ENCODE measurements at regions not wholly inside any gene's neighbourhood (a gene's known extent, or its start where the extent isn't known, plus 50 kb on each side); places are given as distances from the start of the nearest gene placed in this dataset.
A peak's percentile ranks its signal among the peaks of the same experiment; 100 is the strongest.
"Not testable (repeated sequence)": the region's sequence is repeated elsewhere in the genome, so short reads cannot be mapped to it uniquely, and the experiment has no call there.

DNA sequence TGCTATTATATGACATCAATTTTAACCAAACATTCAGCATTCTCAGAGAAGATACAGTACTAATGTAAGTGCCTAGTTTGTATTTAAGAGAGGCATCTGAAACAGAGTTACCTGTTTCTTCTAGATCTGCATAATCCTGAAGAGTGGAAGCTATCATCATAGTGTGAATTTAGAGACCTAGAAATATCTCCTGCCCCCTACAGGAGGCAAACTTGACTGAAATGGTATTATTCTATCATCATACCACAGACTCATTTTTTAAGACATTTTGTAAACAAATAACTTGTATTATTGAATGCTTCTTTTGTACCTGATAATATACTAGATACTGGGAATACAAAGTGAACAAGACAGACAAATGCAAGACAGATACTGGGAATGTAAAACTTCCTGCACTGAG is 216.8 kb upstream of the RPS23 start:
- ATAC-seq (replicated peaks) (no peak), DNase-seq (no peak)
- H3K4me3 Mint-ChIP-seq, result no peak overlapping the region
- H3K9me3 Mint-ChIP-seq, result no peaks in the 10 kb centered on the region
- H3K36me3 Mint-ChIP-seq (ENCODE audit: insufficient read depth), result no peaks in the 10 kb centered on the region
- H3K27ac Mint-ChIP-seq, result no peak overlapping the region
- no peaks in the 10 kb centered on the region for H3K27me3 Mint-ChIP-seq
- H3K4me1 Mint-ChIP-seq (ENCODE audit: low read depth in 2 of 2), result peaks cover 0 to 11% of the 10 kb centered on the region in 2 donors

DNA sequence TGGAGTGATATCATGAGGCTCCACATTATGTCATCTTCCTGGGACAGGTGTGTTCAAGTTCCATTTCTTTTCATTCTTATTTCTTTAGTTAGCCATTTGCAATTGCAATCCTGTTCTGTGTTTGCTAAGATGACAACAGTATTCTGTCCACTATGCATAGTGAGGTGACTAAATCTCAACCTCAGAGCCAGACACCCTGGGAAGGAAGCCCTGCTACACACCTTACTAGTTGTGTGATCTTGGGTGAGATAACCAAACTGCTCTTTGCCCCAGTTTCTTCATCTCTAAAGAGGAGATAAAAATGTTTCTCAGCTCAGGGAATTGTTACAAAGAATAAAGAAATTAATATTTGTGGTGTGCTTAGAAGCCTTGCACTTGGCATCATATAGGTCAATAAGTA is 215.1 kb upstream of the RPS23 start:
- ATAC-seq (replicated peaks), result peak; percentile 90
- Mint-ChIP-seq H3K4me1 (ENCODE audit: low read depth in 2 of 2) (peaks cover 0 to 11% of the 10 kb centered on the region in 2 donors), H3K27me3 (no peaks in the 10 kb centered on the region), H3K9me3 (no peaks in the 10 kb centered on the region), H3K36me3 (ENCODE audit: insufficient read depth) (no peaks in the 10 kb centered on the region), H3K4me3 (no peak overlapping the region), H3K27ac (peak overlapping the region in 1 of 2 donors; percentile 7)
- DNase-seq, result no peak

DNA sequence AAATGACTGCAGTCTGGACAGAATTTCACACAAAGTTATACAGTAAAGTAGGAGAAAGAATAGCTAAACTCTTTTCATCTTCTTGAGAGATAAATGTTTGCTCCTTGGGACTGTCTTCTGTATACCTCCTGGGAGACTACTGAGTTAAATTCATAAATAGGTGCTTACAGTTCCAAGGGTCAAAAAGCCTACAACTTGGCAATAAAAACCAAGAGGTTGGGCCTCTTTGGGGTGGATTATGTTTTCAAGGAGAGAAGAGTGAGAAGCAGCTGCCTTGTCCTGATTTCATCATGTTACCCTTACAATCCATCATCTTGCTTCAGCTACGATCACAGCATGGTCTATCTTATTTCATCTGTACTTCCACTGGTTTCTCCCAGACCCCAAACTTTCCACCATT is 213.2 kb upstream of the RPS23 start:
- no peak overlapping the region for H3K4me3 Mint-ChIP-seq

DNA sequence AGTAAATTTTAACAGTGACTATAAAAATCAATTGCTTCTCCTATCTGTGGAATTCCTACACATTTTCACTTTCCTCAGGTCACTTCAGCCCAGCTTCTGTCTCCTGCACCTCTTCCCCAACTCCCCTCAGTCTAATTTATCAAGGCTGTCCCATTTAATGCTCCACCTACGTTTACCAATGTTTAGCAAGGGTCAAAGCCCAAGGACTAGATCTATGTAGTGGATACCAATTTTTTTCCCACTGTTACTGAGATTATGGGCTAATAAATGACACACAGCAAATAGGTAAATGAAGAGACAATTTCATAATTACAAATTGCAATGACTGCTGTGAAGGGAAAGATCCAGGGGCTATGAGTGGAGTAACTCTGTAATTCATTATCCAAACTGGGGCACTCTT is 211.5 kb upstream of the RPS23 start:
- Mint-ChIP-seq H3K27ac (no peak overlapping the region), H3K9me3 (no peaks in the 10 kb centered on the region), H3K27me3 (no peaks in the 10 kb centered on the region), H3K4me1 (ENCODE audit: low read depth in 2 of 2) (peaks cover 0 to 11% of the 10 kb centered on the region in 2 donors), H3K36me3 (ENCODE audit: insufficient read depth) (no peaks in the 10 kb centered on the region), H3K4me3 (no peak overlapping the region)
- ATAC-seq (replicated peaks) (no peak), DNase-seq (no peak)

More for the DNA sequence above, 213.2 kb upstream of the RPS23 start:
- ATAC-seq (replicated peaks) (no peak), DNase-seq (no peak)
- H3K36me3 Mint-ChIP-seq (ENCODE audit: insufficient read depth), result no peaks in the 10 kb centered on the region
- peaks cover 0 to 11% of the 10 kb centered on the region in 2 donors for H3K4me1 Mint-ChIP-seq (ENCODE audit: low read depth in 2 of 2)
- no peaks in the 10 kb centered on the region for H3K27me3 Mint-ChIP-seq
- no peaks in the 10 kb centered on the region for H3K9me3 Mint-ChIP-seq
- no peak overlapping the region for H3K27ac Mint-ChIP-seq

DNA sequence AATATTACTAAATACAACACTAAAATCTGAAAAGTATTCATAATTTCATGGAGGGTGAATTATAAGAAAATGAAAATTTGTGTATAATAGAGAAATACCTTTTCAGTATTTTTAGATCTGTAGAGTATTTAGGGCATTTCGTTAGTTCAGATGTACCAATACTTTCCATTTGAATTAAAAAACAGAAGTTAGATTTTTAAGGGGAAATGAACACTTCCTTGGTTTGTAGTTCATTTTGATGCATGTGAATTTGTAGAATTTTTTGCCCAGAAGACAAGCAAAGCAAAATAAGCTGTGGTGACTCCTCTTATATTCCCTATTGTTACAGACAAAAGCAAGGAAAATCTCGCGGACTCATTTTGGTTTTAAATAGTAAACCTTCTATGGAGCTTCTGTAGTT is 209.0 kb upstream of the RPS23 start:
- no peak for DNase-seq
- H3K36me3 Mint-ChIP-seq (ENCODE audit: insufficient read depth), result no peaks in the 10 kb centered on the region

DNA sequence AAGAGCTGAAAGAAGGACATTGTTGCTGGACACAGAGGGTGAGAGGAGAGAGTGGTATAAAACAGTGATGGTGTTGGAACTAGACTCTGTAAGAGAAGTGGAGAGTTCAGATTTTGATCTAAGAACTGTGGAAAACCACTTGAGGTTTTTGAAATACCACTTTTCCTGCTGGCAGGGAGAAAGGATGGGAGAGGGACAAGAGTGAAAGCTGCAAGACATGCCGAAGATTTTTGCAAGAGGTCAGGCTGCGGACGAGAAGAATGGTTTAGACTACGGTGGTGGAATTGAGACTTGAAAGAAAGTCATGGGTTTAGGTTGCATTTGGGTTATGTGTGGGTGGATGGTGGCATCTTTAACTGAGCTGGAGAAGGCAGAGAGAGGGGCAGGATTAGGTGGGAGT is 202.2 kb upstream of the RPS23 start:
- Mint-ChIP-seq H3K36me3 (ENCODE audit: insufficient read depth) (no peaks in the 10 kb centered on the region), H3K9me3 (peaks cover 0 to 2% of the 10 kb centered on the region in 2 donors), H3K4me3 (no peak overlapping the region), H3K27ac (no peak overlapping the region), H3K4me1 (ENCODE audit: low read depth in 2 of 2) (peaks cover 0 to 4% of the 10 kb centered on the region in 2 donors), H3K27me3 (peaks cover 5 to 10% of the 10 kb centered on the region in 2 donors)
- ATAC-seq (replicated peaks) (no peak), DNase-seq (no peak)

More for the DNA sequence above, 209.0 kb upstream of the RPS23 start:
- H3K27ac Mint-ChIP-seq, result no peak overlapping the region
- no peaks in the 10 kb centered on the region for H3K27me3 Mint-ChIP-seq
- H3K9me3 Mint-ChIP-seq, result peaks cover 0 to 2% of the 10 kb centered on the region in 2 donors
- H3K4me1 Mint-ChIP-seq (ENCODE audit: low read depth in 2 of 2), result no peaks in the 10 kb centered on the region
- no peak overlapping the region for H3K4me3 Mint-ChIP-seq
- ATAC-seq (replicated peaks), result no peak

DNA sequence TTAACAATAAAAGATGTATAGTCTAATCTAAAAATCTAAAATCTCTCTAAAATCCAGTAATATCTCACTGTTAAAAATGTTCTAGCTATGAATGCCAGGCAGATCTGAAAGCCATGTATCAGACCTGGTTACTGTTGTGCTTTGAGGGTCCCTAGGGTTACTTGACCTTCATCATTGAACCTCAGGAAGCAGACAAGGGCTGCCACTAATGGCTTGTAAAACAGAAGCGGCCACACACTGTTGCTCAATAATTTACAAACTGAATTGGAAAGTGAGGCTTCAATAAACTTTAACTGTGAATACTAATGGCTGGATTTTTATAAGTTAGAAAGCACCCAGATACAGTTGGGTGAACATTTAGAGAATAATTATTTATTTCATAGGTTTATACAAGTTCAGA is 198.0 kb upstream of the RPS23 start:
- H3K27me3 Mint-ChIP-seq, result peaks cover 5 to 10% of the 10 kb centered on the region in 2 donors
- H3K27ac Mint-ChIP-seq, result no peak overlapping the region
- H3K4me3 Mint-ChIP-seq, result no peak overlapping the region
- no peaks in the 10 kb centered on the region for H3K9me3 Mint-ChIP-seq
- no peak for ATAC-seq (replicated peaks)
- no peak for DNase-seq
- peaks cover 0 to 4% of the 10 kb centered on the region in 2 donors for H3K4me1 Mint-ChIP-seq (ENCODE audit: low read depth in 2 of 2)
- H3K36me3 Mint-ChIP-seq (ENCODE audit: insufficient read depth), result no peaks in the 10 kb centered on the region

DNA sequence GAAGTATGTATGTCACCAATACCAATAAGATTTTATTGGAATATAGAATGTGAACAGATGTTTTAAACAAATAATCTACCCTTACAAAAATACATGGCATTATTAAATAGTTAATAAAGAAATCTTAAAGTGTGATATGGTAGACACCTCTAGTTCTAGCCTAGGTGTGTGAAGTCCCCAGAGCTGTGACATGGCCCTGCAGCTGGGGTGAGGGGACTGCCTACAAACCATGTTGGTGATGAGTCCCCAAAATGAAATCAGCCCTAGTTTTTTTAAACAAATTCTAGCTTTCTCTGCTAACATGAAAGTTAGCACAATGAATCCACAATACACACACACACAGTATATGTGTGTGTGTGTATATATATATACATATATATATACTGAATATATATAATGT is 195.1 kb upstream of the RPS23 start:
- Mint-ChIP-seq H3K36me3 (ENCODE audit: insufficient read depth) (no peaks in the 10 kb centered on the region), H3K4me1 (ENCODE audit: low read depth in 2 of 2) (peaks cover 0 to 4% of the 10 kb centered on the region in 2 donors), H3K4me3 (no peak overlapping the region), H3K27ac (no peak overlapping the region), H3K9me3 (no peaks in the 10 kb centered on the region), H3K27me3 (no peaks in the 10 kb centered on the region)
- DNase-seq, result no peak
- ATAC-seq (replicated peaks), result no peak

DNA sequence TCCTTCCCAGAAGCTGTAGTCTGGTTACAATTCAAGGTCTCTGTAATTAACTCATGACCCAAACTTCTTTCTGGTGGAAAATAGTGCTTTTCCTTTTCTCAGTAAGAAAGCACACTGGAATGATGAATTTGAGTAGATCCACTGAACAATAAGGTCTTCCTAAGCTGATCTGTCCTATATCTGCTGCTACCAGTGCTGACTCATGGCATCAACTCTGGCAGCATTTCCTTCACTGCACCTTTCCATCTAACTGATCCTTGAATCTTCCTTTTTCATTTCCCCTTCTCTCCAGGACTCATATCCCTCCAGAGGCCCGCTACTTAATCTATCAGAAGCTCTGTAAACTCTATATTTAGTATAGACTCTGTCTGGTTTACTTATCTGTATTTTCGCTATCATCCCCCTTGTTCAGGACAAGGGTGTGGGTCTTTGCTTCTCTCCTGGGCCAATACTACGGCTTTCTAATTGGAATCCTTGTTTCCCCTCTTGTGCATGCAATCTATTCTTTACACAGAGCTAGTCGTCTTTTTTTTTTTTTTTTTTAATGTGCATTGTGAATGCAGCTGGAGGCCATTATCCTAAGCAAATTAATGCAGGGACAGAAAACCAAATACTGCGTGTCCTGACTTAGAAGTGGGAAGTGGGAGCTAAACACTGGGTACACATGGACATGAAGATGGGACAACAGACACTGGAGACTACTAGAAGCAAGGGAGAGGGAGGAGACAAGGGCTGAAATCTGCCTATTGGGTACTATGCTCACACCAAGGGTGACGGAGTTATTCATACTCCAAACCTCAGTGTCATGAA is 192.2 kb upstream of the RPS23 start:
- ATAC-seq (replicated peaks) (no peak), DNase-seq (no peak)
- Mint-ChIP-seq H3K9me3 (no peaks in the 10 kb centered on the region), H3K27me3 (no peaks in the 10 kb centered on the region), H3K4me1 (ENCODE audit: low read depth in 2 of 2) (no peaks in the 10 kb centered on the region), H3K36me3 (ENCODE audit: insufficient read depth) (no peaks in the 10 kb centered on the region), H3K27ac (no peak overlapping the region), H3K4me3 (no peak overlapping the region)

DNA sequence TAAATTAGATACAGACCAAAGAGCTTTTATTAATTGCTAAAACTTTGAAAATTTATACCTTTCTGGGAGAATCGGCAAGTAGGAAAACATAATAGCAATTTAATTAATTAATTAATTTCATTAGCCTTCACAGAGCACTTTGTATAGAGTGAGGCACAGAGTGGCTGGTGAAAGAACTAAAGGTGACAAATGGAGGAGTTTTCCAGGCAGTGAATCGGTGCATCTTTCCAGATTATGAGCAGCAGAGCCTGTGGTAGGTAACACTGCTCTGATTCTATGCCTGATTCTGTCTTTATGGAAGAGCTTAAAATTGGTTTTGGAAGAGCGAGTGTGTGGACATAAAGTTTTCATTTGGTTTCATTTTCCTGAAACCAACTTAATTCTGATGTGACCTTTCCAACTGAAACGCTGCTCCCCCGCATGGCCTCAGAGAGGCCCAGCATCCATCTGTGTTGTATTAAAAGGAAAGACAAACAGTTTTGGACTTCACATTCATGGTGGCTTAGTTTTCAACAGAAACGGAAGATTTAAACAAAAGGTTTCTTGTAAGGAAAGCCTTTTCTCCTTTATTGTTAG is 188.9 kb upstream of the RPS23 start:
- H3K4me1 Mint-ChIP-seq (ENCODE audit: low read depth in 2 of 2), result no peaks in the 10 kb centered on the region
- DNase-seq (no peak), ATAC-seq (replicated peaks) (no peak)
- no peak overlapping the region for H3K4me3 Mint-ChIP-seq
- no peaks in the 10 kb centered on the region for H3K36me3 Mint-ChIP-seq (ENCODE audit: insufficient read depth)
- H3K9me3 Mint-ChIP-seq, result no peaks in the 10 kb centered on the region
- H3K27me3 Mint-ChIP-seq, result no peaks in the 10 kb centered on the region
- H3K27ac Mint-ChIP-seq, result no peak overlapping the region

DNA sequence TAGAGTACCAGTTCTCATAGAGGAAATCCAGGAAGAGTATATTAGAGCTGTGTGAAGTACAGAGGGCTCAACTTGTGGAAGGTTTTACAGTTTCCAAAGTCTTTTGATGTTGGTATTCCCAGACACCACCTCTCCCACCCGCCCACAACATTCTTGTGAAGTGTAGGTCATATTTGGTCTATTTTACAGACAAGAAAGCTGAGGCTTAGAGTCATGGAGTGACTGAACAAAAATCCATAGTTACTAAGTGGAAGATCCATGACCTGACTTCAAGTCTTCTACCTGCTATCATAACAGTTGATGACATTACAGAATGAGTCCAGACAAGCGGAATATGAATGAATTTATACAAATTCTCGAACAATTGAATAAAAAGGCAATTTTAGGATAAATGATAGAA is 187.1 kb upstream of the RPS23 start:
- H3K36me3 Mint-ChIP-seq (ENCODE audit: insufficient read depth), result no peaks in the 10 kb centered on the region
- no peaks in the 10 kb centered on the region for H3K4me1 Mint-ChIP-seq (ENCODE audit: low read depth in 2 of 2)
- no peak for ATAC-seq (replicated peaks)
- no peaks in the 10 kb centered on the region for H3K27me3 Mint-ChIP-seq
- no peaks in the 10 kb centered on the region for H3K9me3 Mint-ChIP-seq
- DNase-seq, result no peak
- no peak overlapping the region for H3K27ac Mint-ChIP-seq
- no peak overlapping the region for H3K4me3 Mint-ChIP-seq

DNA sequence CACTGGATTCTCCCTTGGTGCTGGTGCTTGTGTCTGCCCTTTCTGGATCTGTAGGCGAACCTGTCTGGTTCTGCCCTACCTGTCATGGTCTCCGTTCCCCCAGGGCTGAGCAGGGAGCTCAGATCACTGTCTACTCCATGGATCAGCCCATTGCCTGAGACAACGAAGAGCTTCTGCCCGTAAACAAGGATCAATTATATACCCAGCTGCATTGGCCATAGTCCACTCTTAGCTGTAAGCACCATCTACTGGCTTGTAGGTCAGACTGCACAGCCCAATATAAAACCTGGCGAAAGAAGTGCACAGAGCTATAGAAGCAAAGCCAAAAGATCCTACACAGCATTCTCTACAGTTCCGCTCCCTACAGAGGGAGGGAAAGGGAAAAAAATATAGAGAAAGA is 181.5 kb upstream of the RPS23 start:
- Mint-ChIP-seq H3K27me3 (peaks cover 0 to 9% of the 10 kb centered on the region in 2 donors), H3K36me3 (ENCODE audit: insufficient read depth) (no peaks in the 10 kb centered on the region), H3K9me3 (no peaks in the 10 kb centered on the region), H3K4me3 (no peak overlapping the region), H3K27ac (no peak overlapping the region), H3K4me1 (ENCODE audit: low read depth in 2 of 2) (no peaks in the 10 kb centered on the region)
- ATAC-seq (replicated peaks) (no peak), DNase-seq (no peak)

DNA sequence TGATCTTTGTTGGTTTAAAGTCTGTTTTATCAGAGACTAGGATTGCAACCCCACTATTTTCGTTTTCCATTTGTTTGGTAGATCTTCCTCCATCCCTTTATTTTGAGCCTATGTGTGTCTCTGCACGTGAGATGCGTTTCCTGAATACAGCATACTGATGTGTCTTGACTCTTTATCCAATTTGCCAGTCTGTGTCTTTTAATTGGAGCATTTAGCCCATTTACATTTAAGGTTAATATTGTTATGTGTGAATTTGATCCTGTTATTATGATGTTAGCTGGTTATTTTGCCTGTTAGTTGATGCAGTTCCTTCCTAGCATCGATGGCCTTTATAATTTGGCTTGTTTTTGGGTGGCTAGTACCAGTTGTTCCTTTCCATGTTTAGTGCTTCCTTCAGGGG is 177.2 kb upstream of the RPS23 start:
- not testable (repeated sequence) for H3K4me3 Mint-ChIP-seq; DNase-seq; H3K36me3 Mint-ChIP-seq (ENCODE audit: insufficient read depth); H3K27me3 Mint-ChIP-seq; H3K27ac Mint-ChIP-seq; ATAC-seq (replicated peaks); H3K4me1 Mint-ChIP-seq (ENCODE audit: low read depth in 2 of 2); H3K9me3 Mint-ChIP-seq

DNA sequence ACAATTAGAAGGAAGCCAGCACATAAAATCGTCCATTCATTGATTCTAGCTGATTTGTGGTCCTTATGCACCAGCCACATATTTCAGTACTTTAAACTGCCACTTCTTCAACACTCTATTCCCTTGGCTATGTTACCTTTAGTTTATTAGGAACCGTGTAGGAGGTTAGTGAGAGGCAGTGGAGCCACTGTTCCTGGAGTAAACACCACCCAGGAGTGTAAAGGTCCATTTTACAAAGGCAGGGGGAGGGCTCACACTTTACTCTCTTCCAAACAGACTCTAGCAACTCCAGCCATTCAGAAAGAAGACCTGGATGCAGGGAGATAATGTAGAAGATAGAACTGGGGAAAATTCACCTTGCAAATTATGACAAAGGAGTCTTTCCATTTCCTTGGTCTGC is 170.2 kb upstream of the RPS23 start:
- DNase-seq (no peak), ATAC-seq (replicated peaks) (no peak)
- Mint-ChIP-seq H3K27me3 (no peaks in the 10 kb centered on the region), H3K27ac (no peak overlapping the region), H3K9me3 (no peaks in the 10 kb centered on the region), H3K4me1 (ENCODE audit: low read depth in 2 of 2) (no peaks in the 10 kb centered on the region), H3K36me3 (ENCODE audit: insufficient read depth) (no peaks in the 10 kb centered on the region), H3K4me3 (no peak overlapping the region)
